GM10266 (cell line): ENCODE measurements at regions not wholly inside any gene's neighbourhood (a gene's known extent, or its start where the extent isn't known, plus 50 kb on each side); places are given as distances from the start of the nearest gene placed in this dataset.

Experiments used
- DNase-seq: peaks from one replicate; pipeline ENCODE4 v3.0.0; 2012; ENCODE audit errors: extremely low spot score
- CTCF ChIP-seq: IDR thresholded peaks from 2 replicates; pipeline ENCODE4 v1.5.1; 2012; ENCODE audit warnings: mild to moderate bottlenecking, low read depth; ENCODE audit not compliant: control insufficient read depth, insufficient read depth; ENCODE audit errors: missing control alignments

- peak; percentile 2 for TF ChIP-seq CTCF
- no peak for DNase-seq
Observed at GRCh38 chr1:194809665-194810064, 1623.3 kb upstream of the B3GALT2 start.

- TF ChIP-seq CTCF, result no peak
- no peak for DNase-seq
Observed at GRCh38 chr1:194809215-194809614, 1622.8 kb upstream of the B3GALT2 start.

GRCh38 chr1:194807530-194808220, 1621.3 kb upstream of the B3GALT2 start:
- no peak for DNase-seq
- TF ChIP-seq CTCF, result no peak

- TF ChIP-seq CTCF, result no peak
- no peak for DNase-seq
Observed at GRCh38 chr1:194802572-194802971, 1616.2 kb upstream of the B3GALT2 start.

GRCh38 chr1:194795917-194796593, 1609.6 kb upstream of the B3GALT2 start:
- no peak for TF ChIP-seq CTCF

GRCh38 chr1:194787001-194787400, 1600.6 kb upstream of the B3GALT2 start:
- no peak for TF ChIP-seq CTCF
- no peak for DNase-seq

More at GRCh38 chr1:194795917-194796593, 1609.6 kb upstream of the B3GALT2 start:
- DNase-seq, result no peak

GRCh38 chr1:194786027-194786426, 1599.6 kb upstream of the B3GALT2 start:
- DNase-seq, result no peak
- TF ChIP-seq CTCF, result no peak
